KMS-11 (cell line): ENCODE measurements at regions not wholly inside any gene's neighbourhood (a gene's known extent, or its start where the extent isn't known, plus 50 kb on each side); places are given as distances from the start of the nearest gene placed in this dataset.
"Not testable (repeated sequence)": the region's sequence is repeated elsewhere in the genome, so short reads cannot be mapped to it uniquely, and the experiment has no call there.

ENCODE experiments used
- H2AFZ ChIP-seq: fragments of 200-600 bp; sonication (generic); 2 replicates; pipeline ENCODE4 v1.6.1; 2016; ENCODE audit warnings: antibody characterized with exemption, mixed run types, low read depth
- H3K27ac ChIP-seq: fragments of 200-600 bp; sonication (generic); 2 replicates; pipeline ENCODE4 v1.6.1; 2016; ENCODE audit warnings: mild to moderate bottlenecking, mixed run types
- H3K27me3 ChIP-seq: fragments of 200-600 bp; sonication (generic); 2 replicates; pipeline ENCODE4 v1.6.1; 2017; ENCODE audit warnings: mild to moderate bottlenecking, low read depth, mixed run types, moderate library complexity; ENCODE audit not compliant: insufficient read depth
- H3K36me3 ChIP-seq: fragments of 200-600 bp; sonication (generic); 2 replicates; pipeline ENCODE4 v1.6.1; 2017; ENCODE audit warnings: mild to moderate bottlenecking, mixed run types; ENCODE audit not compliant: insufficient read depth
- H3K4me1 ChIP-seq: fragments of 200-600 bp; sonication (generic); 2 replicates; pipeline ENCODE4 v1.6.1; 2016; ENCODE audit warnings: mild to moderate bottlenecking, low read depth, mixed run types; ENCODE audit not compliant: poor library complexity, severe bottlenecking
- H3K4me2 ChIP-seq: fragments of 200-600 bp; sonication (generic); 2 replicates; pipeline ENCODE4 v1.7.0; 2016; ENCODE audit warnings: mild to moderate bottlenecking, mixed run types
- H3K4me3 ChIP-seq: fragments of 200-600 bp; sonication (generic); IDR thresholded peaks from 2 replicates; pipeline ENCODE4 v1.6.1; 2017; ENCODE audit warnings: low read depth, low read length, mixed read lengths; ENCODE audit not compliant: insufficient read depth
- H3K79me2 ChIP-seq: fragments of 200-600 bp; sonication (generic); 2 replicates; pipeline ENCODE4 v1.6.1; 2016; ENCODE audit warnings: low read depth, mixed run types; ENCODE audit not compliant: insufficient read depth
- H3K9ac ChIP-seq: fragments of 200-600 bp; sonication (generic); 2 replicates; pipeline ENCODE4 v1.6.1; 2016; ENCODE audit warnings: mild to moderate bottlenecking, mixed run types
- H4K20me1 ChIP-seq: fragments of 200-600 bp; sonication (generic); 2 replicates; pipeline ENCODE4 v1.6.1; 2016; ENCODE audit warnings: mild to moderate bottlenecking, mixed run types; ENCODE audit not compliant: insufficient read depth
- TF ChIP-seq, protein P1 (sequence below): fragments of 200-600 bp; sonication (generic); conservative IDR thresholded peaks from 2 replicates; pipeline ENCODE4 v1.6.1; 2017; ENCODE audit warnings: low read depth, mild to moderate bottlenecking, antibody characterized with exemption, low read length, moderate library complexity, mixed read lengths

- no peak overlapping the region for H3K4me2 ChIP-seq
- no peak overlapping the region for H3K9ac ChIP-seq
- H3K4me3 ChIP-seq: no peak overlapping the region
- no peaks in the 10 kb centered on the region for H3K36me3 ChIP-seq
- TF ChIP-seq, protein P1, sequence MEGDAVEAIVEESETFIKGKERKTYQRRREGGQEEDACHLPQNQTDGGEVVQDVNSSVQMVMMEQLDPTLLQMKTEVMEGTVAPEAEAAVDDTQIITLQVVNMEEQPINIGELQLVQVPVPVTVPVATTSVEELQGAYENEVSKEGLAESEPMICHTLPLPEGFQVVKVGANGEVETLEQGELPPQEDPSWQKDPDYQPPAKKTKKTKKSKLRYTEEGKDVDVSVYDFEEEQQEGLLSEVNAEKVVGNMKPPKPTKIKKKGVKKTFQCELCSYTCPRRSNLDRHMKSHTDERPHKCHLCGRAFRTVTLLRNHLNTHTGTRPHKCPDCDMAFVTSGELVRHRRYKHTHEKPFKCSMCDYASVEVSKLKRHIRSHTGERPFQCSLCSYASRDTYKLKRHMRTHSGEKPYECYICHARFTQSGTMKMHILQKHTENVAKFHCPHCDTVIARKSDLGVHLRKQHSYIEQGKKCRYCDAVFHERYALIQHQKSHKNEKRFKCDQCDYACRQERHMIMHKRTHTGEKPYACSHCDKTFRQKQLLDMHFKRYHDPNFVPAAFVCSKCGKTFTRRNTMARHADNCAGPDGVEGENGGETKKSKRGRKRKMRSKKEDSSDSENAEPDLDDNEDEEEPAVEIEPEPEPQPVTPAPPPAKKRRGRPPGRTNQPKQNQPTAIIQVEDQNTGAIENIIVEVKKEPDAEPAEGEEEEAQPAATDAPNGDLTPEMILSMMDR: no peak
- no peak overlapping the region for H2AFZ ChIP-seq
- H4K20me1 ChIP-seq: no peaks in the 10 kb centered on the region
- no peaks in the 10 kb centered on the region for H3K79me2 ChIP-seq
- H3K27me3 ChIP-seq: no peaks in the 10 kb centered on the region
- no peaks in the 10 kb centered on the region for H3K4me1 ChIP-seq
- no peak overlapping the region for H3K27ac ChIP-seq
Measured at GRCh38 chr15:38809621-38810020, 245.0 kb upstream of the RASGRP1 start.

GRCh38 chr15:38810686-38811085 is 246.1 kb upstream of the RASGRP1 start:
- no peak overlapping the region for H3K9ac ChIP-seq
- no peaks in the 10 kb centered on the region for H4K20me1 ChIP-seq
- H3K79me2 ChIP-seq: no peaks in the 10 kb centered on the region
- no peak overlapping the region for H3K27ac ChIP-seq
- H2AFZ ChIP-seq: no peak overlapping the region
- no peak overlapping the region for H3K4me2 ChIP-seq
- no peak overlapping the region for H3K4me3 ChIP-seq
- TF ChIP-seq, protein P1: no peak
- H3K36me3 ChIP-seq: no peaks in the 10 kb centered on the region
- no peaks in the 10 kb centered on the region for H3K27me3 ChIP-seq
- H3K4me1 ChIP-seq: no peaks in the 10 kb centered on the region

DNA sequence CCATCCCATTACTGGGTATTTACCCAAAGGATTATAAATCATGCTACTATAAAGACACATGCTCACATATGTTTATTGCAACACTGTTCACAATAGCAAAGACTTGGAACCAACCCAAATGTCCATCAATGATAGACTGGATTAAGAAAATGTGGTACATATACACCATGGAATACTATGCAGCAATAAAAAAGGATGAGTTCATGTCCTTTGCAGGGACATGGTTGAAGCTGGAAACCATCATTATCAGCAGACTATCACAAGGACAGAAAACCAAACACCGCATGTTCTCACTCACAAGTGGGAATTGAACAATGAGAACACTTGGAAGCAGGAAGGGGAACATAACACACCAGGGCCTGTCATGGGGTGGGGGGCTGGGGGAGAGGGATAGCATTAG is 249.6 kb upstream of the RASGRP1 start:
- H3K79me2 ChIP-seq, H2AFZ ChIP-seq, H3K4me1 ChIP-seq, H3K27ac ChIP-seq, H3K27me3 ChIP-seq, H3K36me3 ChIP-seq, H4K20me1 ChIP-seq, H3K4me3 ChIP-seq, H3K4me2 ChIP-seq, H3K9ac ChIP-seq: not testable (repeated sequence)

- peaks cover 3% of the 10 kb centered on the region for H3K4me1 ChIP-seq
- no peaks in the 10 kb centered on the region for H3K36me3 ChIP-seq
- H3K27me3 ChIP-seq: no peaks in the 10 kb centered on the region
- H3K79me2 ChIP-seq: no peaks in the 10 kb centered on the region
- H2AFZ ChIP-seq: no peak overlapping the region
- no peak overlapping the region for H3K4me3 ChIP-seq
- no peak overlapping the region for H3K9ac ChIP-seq
- no peaks in the 10 kb centered on the region for H4K20me1 ChIP-seq
- H3K4me2 ChIP-seq: no peak overlapping the region
- TF ChIP-seq, protein P1: no peak
- no peak overlapping the region for H3K27ac ChIP-seq
Measured at GRCh38 chr15:38814891-38815290, 250.3 kb upstream of the RASGRP1 start.

GRCh38 chr15:38817427-38818156 is 253.0 kb upstream of the RASGRP1 start:
- Histone ChIP-seq H3K4me2 (no peak overlapping the region), H3K36me3 (no peaks in the 10 kb centered on the region), H3K79me2 (no peaks in the 10 kb centered on the region), H3K27ac (no peak overlapping the region), H3K27me3 (no peaks in the 10 kb centered on the region), H2AFZ (no peak overlapping the region), H3K4me3 (no peak overlapping the region), H3K4me1 (peaks cover 3% of the 10 kb centered on the region), H4K20me1 (no peaks in the 10 kb centered on the region), H3K9ac (no peak overlapping the region)
- TF ChIP-seq, protein P1: peak; percentile 97
